Fibroblast of villous mesenchyme (primary cell): ENCODE measurements at regions not wholly inside any gene's neighbourhood (a gene's known extent, or its start where the extent isn't known, plus 50 kb on each side); places are given as distances from the start of the nearest gene placed in this dataset.
"Not testable (repeated sequence)": the region's sequence is repeated elsewhere in the genome, so short reads cannot be mapped to it uniquely, and the experiment has no call there.

Experiments
- DNase-seq: peaks from one replicate; pipeline ENCODE4 v3.0.0-alpha.2; 2010; ENCODE audit warnings: low read depth
- H3K4me3 ChIP-seq: 2 replicates; pipeline ENCODE4 v1.5.1; 2011; ENCODE audit warnings: low read depth, mild to moderate bottlenecking, low read length
- TF ChIP-seq, protein P1 (sequence below): IDR thresholded peaks from 2 replicates; pipeline ENCODE4 v1.5.1; 2012; ENCODE audit warnings: low read depth, mild to moderate bottlenecking, low read length; ENCODE audit not compliant: insufficient read depth

DNA sequence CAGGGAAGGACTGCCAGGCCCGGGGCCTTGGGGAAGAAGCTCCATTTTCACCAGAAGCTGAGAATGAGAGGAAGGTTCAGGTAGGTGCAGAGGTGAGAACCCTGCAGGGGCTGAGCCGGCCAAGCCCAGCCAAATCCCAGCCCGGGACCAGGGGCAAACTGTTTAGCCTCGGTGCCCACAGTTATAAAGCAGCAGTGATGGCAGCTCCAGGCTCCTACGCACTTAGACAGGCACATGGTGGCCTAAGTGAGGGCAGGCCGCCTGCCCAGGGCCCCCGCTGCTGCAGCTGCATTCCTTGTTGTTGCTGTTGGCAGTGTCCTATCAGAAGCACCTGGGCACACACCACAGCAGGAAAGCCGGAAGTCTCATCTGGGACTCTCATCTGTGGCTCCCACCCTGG is 159.9 kb upstream of the FOXD4L5 start:
- DNase-seq: no peak
- no peak overlapping the region for H3K4me3 ChIP-seq
- TF ChIP-seq, protein P1, sequence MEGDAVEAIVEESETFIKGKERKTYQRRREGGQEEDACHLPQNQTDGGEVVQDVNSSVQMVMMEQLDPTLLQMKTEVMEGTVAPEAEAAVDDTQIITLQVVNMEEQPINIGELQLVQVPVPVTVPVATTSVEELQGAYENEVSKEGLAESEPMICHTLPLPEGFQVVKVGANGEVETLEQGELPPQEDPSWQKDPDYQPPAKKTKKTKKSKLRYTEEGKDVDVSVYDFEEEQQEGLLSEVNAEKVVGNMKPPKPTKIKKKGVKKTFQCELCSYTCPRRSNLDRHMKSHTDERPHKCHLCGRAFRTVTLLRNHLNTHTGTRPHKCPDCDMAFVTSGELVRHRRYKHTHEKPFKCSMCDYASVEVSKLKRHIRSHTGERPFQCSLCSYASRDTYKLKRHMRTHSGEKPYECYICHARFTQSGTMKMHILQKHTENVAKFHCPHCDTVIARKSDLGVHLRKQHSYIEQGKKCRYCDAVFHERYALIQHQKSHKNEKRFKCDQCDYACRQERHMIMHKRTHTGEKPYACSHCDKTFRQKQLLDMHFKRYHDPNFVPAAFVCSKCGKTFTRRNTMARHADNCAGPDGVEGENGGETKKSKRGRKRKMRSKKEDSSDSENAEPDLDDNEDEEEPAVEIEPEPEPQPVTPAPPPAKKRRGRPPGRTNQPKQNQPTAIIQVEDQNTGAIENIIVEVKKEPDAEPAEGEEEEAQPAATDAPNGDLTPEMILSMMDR: no peak

DNA sequence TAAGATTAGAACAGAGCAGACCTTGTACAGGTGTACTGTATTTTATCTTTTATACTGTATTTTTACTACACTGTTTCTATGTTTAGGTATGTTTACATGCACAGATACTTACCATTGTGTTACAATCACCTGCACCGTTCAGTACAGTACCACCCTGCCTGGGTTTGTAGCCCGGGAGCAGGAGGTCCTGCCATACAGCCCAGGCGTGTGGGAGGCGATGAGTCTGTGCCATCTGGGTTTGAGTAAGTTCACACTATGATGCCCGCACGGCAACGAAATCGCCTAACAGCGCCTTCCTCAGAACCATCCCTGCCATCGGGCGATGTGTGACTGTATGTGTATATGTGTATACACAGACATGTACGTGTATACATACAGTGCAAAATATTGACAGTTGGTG is 157.1 kb upstream of the FOXD4L5 start:
- DNase-seq, H3K4me3 ChIP-seq: not testable (repeated sequence)

DNA sequence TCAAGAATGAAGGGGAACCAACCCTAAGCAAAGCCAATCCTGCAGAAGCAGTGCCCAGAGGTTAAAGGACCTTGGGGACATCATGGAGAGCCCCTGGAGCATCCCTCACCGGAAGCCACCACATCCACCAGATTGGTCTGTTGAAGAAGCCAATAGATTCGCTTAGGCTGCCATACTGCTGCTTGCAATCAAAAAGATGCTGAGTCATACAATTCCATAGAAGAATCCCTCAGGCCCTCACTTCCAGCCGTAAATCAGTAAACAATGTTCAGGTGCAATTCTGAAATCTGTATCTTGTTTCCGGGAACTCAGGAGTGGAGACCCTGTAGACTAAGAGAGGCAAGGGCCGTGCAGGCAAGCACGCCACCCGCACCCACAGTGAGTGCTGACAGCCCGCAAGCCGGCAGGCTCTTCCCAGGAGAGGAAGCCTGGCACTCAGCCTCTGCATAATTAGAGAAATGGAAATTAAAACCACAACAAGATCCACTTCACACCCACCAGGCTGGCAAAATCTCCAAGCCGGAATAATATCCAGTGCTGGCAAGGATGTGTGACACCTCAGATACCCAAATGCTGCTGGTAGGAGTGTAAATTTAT is 156.4 kb upstream of the FOXD4L5 start:
- not testable (repeated sequence) for H3K4me3 ChIP-seq, DNase-seq

DNA sequence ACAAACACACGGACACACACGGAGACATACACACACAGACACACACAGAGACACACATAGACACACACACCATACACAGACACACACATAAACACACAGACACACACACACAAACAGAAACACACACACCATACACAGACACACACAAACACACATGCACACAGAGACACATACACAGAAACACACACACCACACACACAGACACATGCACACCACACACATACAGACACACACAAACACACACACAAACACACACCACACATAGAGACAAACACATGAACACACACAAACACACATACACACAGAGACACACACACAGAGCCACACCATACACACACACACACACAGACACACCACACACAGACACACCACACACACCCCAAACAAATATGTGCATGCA is 152.7 kb upstream of the FOXD4L5 start:
- no peak for DNase-seq
- no peak overlapping the region for H3K4me3 ChIP-seq
- TF ChIP-seq, protein P1: no peak

DNA sequence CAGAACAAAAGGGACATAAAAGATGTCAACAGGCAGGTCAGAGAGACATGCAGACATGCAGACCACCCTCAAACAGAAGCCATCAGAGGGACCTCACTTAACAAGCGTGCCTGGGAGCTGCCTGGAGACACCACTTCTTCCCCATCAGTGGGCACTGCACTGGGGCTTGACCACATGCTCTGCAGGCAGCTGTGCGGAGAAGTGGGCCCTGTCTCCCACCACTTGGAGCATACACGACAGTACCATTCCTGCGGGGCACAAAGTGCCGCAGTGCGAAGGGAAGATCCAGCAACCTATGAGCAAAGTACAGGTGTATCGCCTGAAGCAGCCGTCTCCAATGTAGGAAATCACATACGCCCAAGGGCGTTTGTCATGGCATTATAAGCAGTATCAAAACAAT is 150.5 kb upstream of the FOXD4L5 start:
- TF ChIP-seq, protein P1: no peak

DNA sequence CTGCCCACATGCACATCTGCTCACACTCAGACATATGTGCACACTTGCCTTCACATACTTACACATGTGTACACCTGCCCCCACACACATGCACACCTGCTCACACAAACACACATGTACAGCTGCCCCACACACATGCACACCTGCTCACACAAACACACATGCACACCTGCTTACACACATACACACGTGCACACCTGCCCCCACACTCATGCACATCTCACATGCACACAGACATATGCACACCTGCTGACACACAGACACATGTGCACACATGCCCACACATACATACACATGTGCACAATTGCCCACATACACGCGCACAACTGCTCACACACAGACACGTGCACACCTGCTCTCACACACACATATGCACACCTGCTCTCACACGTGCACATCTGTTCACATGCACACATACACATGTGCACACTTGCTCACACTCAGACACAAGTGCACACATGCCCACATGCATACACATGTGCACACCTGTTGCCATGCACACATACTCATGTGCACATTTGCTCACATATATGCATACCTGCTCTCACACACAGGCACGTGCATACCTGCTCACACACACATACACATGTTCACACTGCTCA is 147.8 kb upstream of the FOXD4L5 start:
- no peak for DNase-seq
- H3K4me3 ChIP-seq: no peak overlapping the region
- TF ChIP-seq, protein P1: no peak

More for the DNA sequence above, 150.5 kb upstream of the FOXD4L5 start:
- no peak overlapping the region for H3K4me3 ChIP-seq
- DNase-seq: no peak

DNA sequence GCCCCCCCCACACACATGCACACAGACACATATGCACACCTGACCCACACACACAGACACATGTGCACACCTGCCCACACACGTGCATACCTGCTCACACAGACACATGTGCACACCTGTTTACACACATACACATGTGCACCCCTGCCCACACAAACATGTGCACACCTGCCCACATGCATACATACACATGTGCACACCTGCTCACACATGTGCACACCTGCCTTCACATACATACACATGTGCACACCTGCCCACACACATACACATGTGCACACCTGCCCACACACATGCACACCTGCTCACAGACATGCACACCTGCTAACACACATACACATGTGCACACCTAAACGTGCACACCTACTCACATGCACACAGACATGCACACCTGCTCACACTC is 147.0 kb upstream of the FOXD4L5 start:
- no peak for DNase-seq
- no peak overlapping the region for H3K4me3 ChIP-seq
- TF ChIP-seq, protein P1: no peak

DNA sequence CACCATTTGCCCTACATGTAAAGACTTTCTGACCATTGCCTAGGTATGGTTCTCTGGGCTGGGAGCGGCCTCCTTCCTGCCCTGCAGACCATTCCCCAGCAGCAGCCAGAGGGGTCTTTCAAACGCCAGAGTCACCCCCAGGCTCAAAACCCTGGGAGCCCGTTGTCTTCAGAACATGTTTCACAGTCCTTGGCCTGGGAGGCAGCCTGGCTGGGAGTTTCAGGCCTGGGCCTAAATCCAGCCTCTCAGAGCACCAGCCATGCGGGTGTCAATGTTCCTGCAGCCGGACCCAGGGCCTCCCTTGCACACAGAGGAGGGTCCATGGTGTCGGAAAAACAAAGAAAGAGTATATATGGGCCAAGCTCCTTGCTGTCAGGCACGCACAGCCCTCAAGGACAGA is 145.2 kb upstream of the FOXD4L5 start:
- H3K4me3 ChIP-seq: no peak overlapping the region
- TF ChIP-seq, protein P1: no peak
- no peak for DNase-seq

DNA sequence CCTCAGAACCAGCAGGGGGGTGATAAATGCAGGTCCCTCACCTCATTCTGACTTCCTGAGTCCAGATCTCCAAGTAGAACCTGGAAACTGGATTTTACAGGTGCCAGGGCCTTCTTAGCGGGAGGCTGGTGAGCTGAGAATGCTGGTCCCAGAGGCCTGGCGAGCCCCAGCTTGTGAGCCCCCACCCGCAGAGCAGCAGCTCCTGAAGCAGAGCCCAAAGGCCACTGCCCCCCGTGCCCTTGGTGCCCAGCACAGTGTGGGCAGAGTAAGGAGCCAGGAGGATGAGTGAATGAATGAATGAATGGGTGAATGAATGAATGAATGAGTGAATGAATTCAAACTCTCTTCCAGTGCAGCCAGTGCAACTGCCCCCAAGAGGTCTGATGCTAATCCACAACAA is 142.4 kb upstream of the FOXD4L5 start:
- H3K4me3 ChIP-seq, DNase-seq: not testable (repeated sequence)

DNA sequence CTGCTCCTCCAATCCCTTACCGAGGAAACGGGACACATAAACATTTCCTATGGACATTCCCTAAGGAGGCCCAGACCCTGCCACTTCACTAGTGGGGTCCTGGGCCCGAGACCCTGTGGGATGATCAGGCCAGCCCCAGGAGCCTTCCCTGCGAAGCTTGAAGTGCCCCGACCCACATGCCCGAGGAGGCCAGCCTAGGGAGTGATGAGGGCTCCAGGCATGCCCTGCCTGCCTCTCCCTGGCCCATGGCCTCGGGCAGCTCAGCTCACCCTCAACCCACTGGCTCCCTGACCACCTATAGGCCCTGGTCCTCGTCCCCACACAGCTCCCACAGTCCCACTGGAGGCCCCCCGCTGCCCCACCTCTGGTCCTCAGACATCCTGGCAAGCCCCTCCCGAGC is 141.8 kb upstream of the FOXD4L5 start:
- DNase-seq, H3K4me3 ChIP-seq: not testable (repeated sequence)
